Fibroblast of villous mesenchyme (primary cell): ENCODE measurements at regions not wholly inside any gene's neighbourhood (a gene's known extent, or its start where the extent isn't known, plus 50 kb on each side); places are given as distances from the start of the nearest gene placed in this dataset.

ENCODE experiments used
- DNase-seq: peaks from one replicate; pipeline ENCODE4 v3.0.0-alpha.2; 2010; ENCODE audit warnings: low read depth
- H3K4me3 ChIP-seq: 2 replicates; pipeline ENCODE4 v1.5.1; 2011; ENCODE audit warnings: low read depth, mild to moderate bottlenecking, low read length
- TF ChIP-seq, protein P1 (sequence below): IDR thresholded peaks from 2 replicates; pipeline ENCODE4 v1.5.1; 2012; ENCODE audit warnings: low read depth, mild to moderate bottlenecking, low read length; ENCODE audit not compliant: insufficient read depth

GRCh38 chr21:38649120-38649519 lies 150.8 kb upstream of the ERG start:
- no peak for DNase-seq
- H3K4me3 ChIP-seq = no peak overlapping the region
- TF ChIP-seq, protein P1, sequence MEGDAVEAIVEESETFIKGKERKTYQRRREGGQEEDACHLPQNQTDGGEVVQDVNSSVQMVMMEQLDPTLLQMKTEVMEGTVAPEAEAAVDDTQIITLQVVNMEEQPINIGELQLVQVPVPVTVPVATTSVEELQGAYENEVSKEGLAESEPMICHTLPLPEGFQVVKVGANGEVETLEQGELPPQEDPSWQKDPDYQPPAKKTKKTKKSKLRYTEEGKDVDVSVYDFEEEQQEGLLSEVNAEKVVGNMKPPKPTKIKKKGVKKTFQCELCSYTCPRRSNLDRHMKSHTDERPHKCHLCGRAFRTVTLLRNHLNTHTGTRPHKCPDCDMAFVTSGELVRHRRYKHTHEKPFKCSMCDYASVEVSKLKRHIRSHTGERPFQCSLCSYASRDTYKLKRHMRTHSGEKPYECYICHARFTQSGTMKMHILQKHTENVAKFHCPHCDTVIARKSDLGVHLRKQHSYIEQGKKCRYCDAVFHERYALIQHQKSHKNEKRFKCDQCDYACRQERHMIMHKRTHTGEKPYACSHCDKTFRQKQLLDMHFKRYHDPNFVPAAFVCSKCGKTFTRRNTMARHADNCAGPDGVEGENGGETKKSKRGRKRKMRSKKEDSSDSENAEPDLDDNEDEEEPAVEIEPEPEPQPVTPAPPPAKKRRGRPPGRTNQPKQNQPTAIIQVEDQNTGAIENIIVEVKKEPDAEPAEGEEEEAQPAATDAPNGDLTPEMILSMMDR = no peak

- TF ChIP-seq, protein P1 = no peak
- no peak overlapping the region for H3K4me3 ChIP-seq
- no peak for DNase-seq
Measured at GRCh38 chr21:38651570-38651969, 153.3 kb upstream of the ERG start.

- no peak for DNase-seq
- TF ChIP-seq, protein P1 = no peak
- no peak overlapping the region for H3K4me3 ChIP-seq
Measured at GRCh38 chr21:38652396-38652795, 153.3 kb upstream of the ETS2 start.

GRCh38 chr21:38654580-38654979 lies 151.1 kb upstream of the ETS2 start:
- TF ChIP-seq, protein P1 = no peak
- no peak overlapping the region for H3K4me3 ChIP-seq
- no peak for DNase-seq

- DNase-seq = no peak
- H3K4me3 ChIP-seq = no peak overlapping the region
- TF ChIP-seq, protein P1 = no peak
Measured at GRCh38 chr21:38658511-38658910, 147.2 kb upstream of the ETS2 start.

- H3K4me3 ChIP-seq = no peak overlapping the region
- TF ChIP-seq, protein P1 = no peak
- DNase-seq = no peak
Measured at GRCh38 chr21:38659936-38660332, 145.8 kb upstream of the ETS2 start.
